T-helper 1 cell treated with Interleukin-12 subunit alpha and Interleukin-12 subunit beta and Interleukin-4 antibody, amounts not matched to agents 30 ng/mL and 1 ng/mL, for 36 hours (primary cell): ENCODE measurements at regions not wholly inside any gene's neighbourhood (a gene's known extent, or its start where the extent isn't known, plus 50 kb on each side); places are given as distances from the start of the nearest gene placed in this dataset.

Source experiments
- intact Hi-C: fragments of 100-400 bp; cut with micrococcal nuclease; formaldehyde crosslinking; loops from one replicate; pipeline ENCODE4 v1.15.1; 2024

GRCh38 chr4:34047363-34047762 lies 2197.0 kb downstream of the ARAP2 start:
- intact Hi-C loops = no loop called here

GRCh38 chr4:34066126-34066525 lies 2178.2 kb downstream of the ARAP2 start:
- intact Hi-C loops = no loop called here

GRCh38 chr4:34091451-34091850 lies 2152.9 kb downstream of the ARAP2 start:
- intact Hi-C loops = no loop called here

GRCh38 chr4:34094114-34094513 lies 2150.2 kb downstream of the ARAP2 start:
- intact Hi-C loops = no loop called here

GRCh38 chr4:34105311-34105710 lies 2139.0 kb downstream of the ARAP2 start:
- intact Hi-C loops = no loop called here

GRCh38 chr4:34108391-34108790 lies 2135.9 kb downstream of the ARAP2 start:
- intact Hi-C loops = no loop called here

- intact Hi-C loops = no loop called here
Measured at GRCh38 chr4:34112573-34112972, 2131.7 kb downstream of the ARAP2 start.

GRCh38 chr4:34138385-34138784 lies 2105.9 kb downstream of the ARAP2 start:
- intact Hi-C loops = no loop called here

GRCh38 chr4:34139346-34139745 lies 2105.0 kb downstream of the ARAP2 start:
- intact Hi-C loops = no loop called here

- intact Hi-C loops = no loop called here
Measured at GRCh38 chr4:34148322-34148908, 2095.9 kb downstream of the ARAP2 start.

GRCh38 chr4:34157547-34157946 lies 2086.8 kb downstream of the ARAP2 start:
- intact Hi-C loops = no loop called here

- intact Hi-C loops = no loop called here
Measured at GRCh38 chr4:34158878-34159277, 2085.4 kb downstream of the ARAP2 start.

- intact Hi-C loops = no loop called here
Measured at GRCh38 chr4:34170946-34171345, 2073.4 kb downstream of the ARAP2 start.

GRCh38 chr4:34176609-34177008 lies 2067.7 kb downstream of the ARAP2 start:
- intact Hi-C loops = no loop called here

- intact Hi-C loops = no loop called here
Measured at GRCh38 chr4:34178476-34178875, 2065.8 kb downstream of the ARAP2 start.

GRCh38 chr4:34181311-34181841 lies 2062.9 kb downstream of the ARAP2 start:
- intact Hi-C loops = no loop called here

GRCh38 chr4:34181891-34182290 lies 2062.4 kb downstream of the ARAP2 start:
- intact Hi-C loops = no loop called here

GRCh38 chr4:34182306-34182705 lies 2062.0 kb downstream of the ARAP2 start:
- intact Hi-C loops = no loop called here

- intact Hi-C loops = no loop called here
Measured at GRCh38 chr4:34183926-34184325, 2060.4 kb downstream of the ARAP2 start.

GRCh38 chr4:34187056-34187455 lies 2057.3 kb downstream of the ARAP2 start:
- intact Hi-C loops = no loop called here

GRCh38 chr4:34191443-34191842 lies 2052.9 kb downstream of the ARAP2 start:
- intact Hi-C loops = no loop called here

GRCh38 chr4:34193451-34194154 lies 2050.7 kb downstream of the ARAP2 start:
- intact Hi-C loops = no loop called here

GRCh38 chr4:34194585-34194984 lies 2049.7 kb downstream of the ARAP2 start:
- intact Hi-C loops = no loop called here
